GM12878 (cell line): ENCODE measurements at regions not wholly inside any gene's neighbourhood (a gene's known extent, or its start where the extent isn't known, plus 50 kb on each side); places are given as distances from the start of the nearest gene placed in this dataset.

ENCODE experiments used
- ASH2L ChIP-seq: fragments of 300-600, 200-600 bp; sonication (generic); IDR thresholded peaks from 2 replicates; pipeline ENCODE4 v1.6.1; 2017; ENCODE audit warnings: low read depth, mild to moderate bottlenecking, borderline replicate concordance
- ATF7 ChIP-seq: fragments of 450-650 bp; IDR thresholded peaks from 2 replicates; pipeline ENCODE4 v1.6.1; 2016; ENCODE audit warnings: low read depth, mild to moderate bottlenecking
- BHLHE40 ChIP-seq, 2 experiments: fragments of 450-650 bp in 1 of 2; IDR thresholded peaks; 2 replicates each; pipeline ENCODE4 v1.6.1; 2011 to 2017; ENCODE audit warnings: low read depth in 2 of 2, borderline replicate concordance in 1 of 2, improper control_type of control experiment in 1 of 2, low read length in 1 of 2, mild to moderate bottlenecking in 1 of 2
- CBX3 ChIP-seq: fragments of 200-600 bp; sonication (generic); IDR thresholded peaks from 2 replicates; pipeline ENCODE4 v1.6.1; 2016; ENCODE audit warnings: low read depth, borderline replicate concordance
- CHD4 ChIP-seq: fragments of 200-600 bp; sonication (generic); IDR thresholded peaks from 2 replicates; pipeline ENCODE4 v1.6.1; 2016; ENCODE audit warnings: mild to moderate bottlenecking
- EZH2 ChIP-seq: IDR thresholded peaks from 2 replicates; pipeline ENCODE4 v1.6.1; 2012; ENCODE audit warnings: low read depth, mild to moderate bottlenecking, control low read depth, inconsistent platforms, low read length, borderline replicate concordance; ENCODE audit not compliant: control insufficient read depth
- FOXK2 ChIP-seq: fragments of 450-650 bp; IDR thresholded peaks from 2 replicates; pipeline ENCODE4 v1.6.1; 2017; ENCODE audit warnings: mild to moderate bottlenecking, moderate library complexity
- GABPA ChIP-seq: IDR thresholded peaks from 2 replicates; pipeline ENCODE4 v1.6.1; 2014; ENCODE audit warnings: antibody characterized with exemption, low read depth, mild to moderate bottlenecking, inconsistent platforms
- GATAD2B ChIP-seq: fragments of 450-650 bp; conservative IDR thresholded peaks from 2 replicates; pipeline ENCODE4 v1.6.1; 2017; ENCODE audit warnings: low read depth, mild to moderate bottlenecking, moderate library complexity
- HDGF ChIP-seq: fragments of 450-650 bp; IDR thresholded peaks from 2 replicates; pipeline ENCODE4 v1.6.1; 2016; ENCODE audit warnings: antibody characterized with exemption
- KAT2A ChIP-seq: conservative IDR thresholded peaks from 2 replicates; pipeline ENCODE4 v1.6.1; 2011; ENCODE audit warnings: low read depth, low read length; ENCODE audit not compliant: control insufficient read depth
- MYB ChIP-seq: fragments of 150-350 bp; IDR thresholded peaks from 2 replicates; pipeline ENCODE4 v1.6.1; 2014; ENCODE audit warnings: mild to moderate bottlenecking, low read depth, low read length, borderline replicate concordance
- NFYB ChIP-seq: IDR thresholded peaks from 2 replicates; pipeline ENCODE4 v1.6.1; 2011; ENCODE audit warnings: low read depth, mild to moderate bottlenecking, low read length, improper control_type of control experiment, moderate library complexity; ENCODE audit not compliant: insufficient read depth
- NR2C2 ChIP-seq: IDR thresholded peaks from 2 replicates; pipeline ENCODE4 v1.6.1; 2011; ENCODE audit warnings: borderline replicate concordance, low read depth; ENCODE audit not compliant: control insufficient read depth, insufficient read length
- PAX5 ChIP-seq: IDR thresholded peaks from 2 replicates; pipeline ENCODE4 v1.6.1; 2011; ENCODE audit warnings: low read depth, low read length, borderline replicate concordance
- PML ChIP-seq: IDR thresholded peaks from 2 replicates; pipeline ENCODE4 v1.6.1; 2012; ENCODE audit warnings: low read length, inconsistent platforms
- POLR2AphosphoS2 ChIP-seq: IDR thresholded peaks from 2 replicates; pipeline ENCODE4 v1.6.1; 2011; ENCODE audit warnings: low read depth, mild to moderate bottlenecking, low read length, improper control_type of control experiment, moderate library complexity
- POU2F2 ChIP-seq: IDR thresholded peaks from 3 replicates; pipeline ENCODE4 v1.6.1; 2011; ENCODE audit warnings: low read depth, mild to moderate bottlenecking, low read length, borderline replicate concordance
- RAD21 ChIP-seq: IDR thresholded peaks from 2 replicates; pipeline ENCODE4 v1.6.1; 2011; ENCODE audit warnings: mild to moderate bottlenecking, low read depth, low read length, moderate library complexity; ENCODE audit not compliant: insufficient read depth
- RBBP5 ChIP-seq: fragments of 200-600 bp; sonication (generic); conservative IDR thresholded peaks from 2 replicates; pipeline ENCODE4 v1.6.1; 2016
- SMC3 ChIP-seq: IDR thresholded peaks from 2 replicates; pipeline ENCODE4 v1.6.1; 2011; ENCODE audit warnings: low read length, improper control_type of control experiment, borderline replicate concordance
- SP1 ChIP-seq: IDR thresholded peaks from one replicate; pipeline ENCODE4 v1.6.1; 2011; ENCODE audit warnings: low read depth, low read length
- SREBF1 ChIP-seq: IDR thresholded peaks from 2 replicates; pipeline ENCODE4 v1.6.1; 2012; ENCODE audit warnings: mild to moderate bottlenecking, low read length
- SUZ12 ChIP-seq: fragments of 200-600 bp; sonication (generic); IDR thresholded peaks from one replicate; pipeline ENCODE4 v1.6.1; 2018; ENCODE audit warnings: antibody characterized with exemption, mild to moderate bottlenecking; ENCODE audit not compliant: unreplicated experiment
- TCF12 ChIP-seq: IDR thresholded peaks from 2 replicates; pipeline ENCODE4 v1.6.1; 2011; ENCODE audit warnings: low read depth, mild to moderate bottlenecking, low read length
- TCF3 ChIP-seq: IDR thresholded peaks from 2 replicates; pipeline ENCODE4 v1.6.1; 2012; ENCODE audit warnings: low read depth, mild to moderate bottlenecking, low read length, borderline replicate concordance; ENCODE audit not compliant: insufficient read depth
- TCF7 ChIP-seq: IDR thresholded peaks from 2 replicates; pipeline ENCODE4 v1.6.1; 2014; ENCODE audit warnings: antibody characterized with exemption, borderline replicate concordance
- ZNF207 ChIP-seq: fragments of 450-650 bp; IDR thresholded peaks from 2 replicates; pipeline ENCODE4 v1.6.1; 2014; ENCODE audit warnings: antibody characterized with exemption, mild to moderate bottlenecking, borderline replicate concordance
- ZNF217 ChIP-seq: fragments of 450-650 bp; IDR thresholded peaks from 2 replicates; pipeline ENCODE4 v1.6.1; 2017; ENCODE audit warnings: antibody characterized with exemption, mild to moderate bottlenecking
- ZNF24 ChIP-seq: fragments of 450-650 bp; IDR thresholded peaks from 2 replicates; pipeline ENCODE4 v1.6.1; 2017; ENCODE audit warnings: antibody characterized with exemption, mild to moderate bottlenecking
- ZNF274 ChIP-seq: IDR thresholded peaks from one replicate; pipeline ENCODE4 v1.8.0; 2011; ENCODE audit not compliant: insufficient read length, insufficient read depth
- ZNF384 ChIP-seq: IDR thresholded peaks from 2 replicates; pipeline ENCODE4 v1.6.1; 2012; ENCODE audit warnings: low read depth, mild to moderate bottlenecking, low read length, improper control_type of control experiment, borderline replicate concordance
- ZNF622 ChIP-seq: fragments of 450-650 bp; IDR thresholded peaks from 2 replicates; pipeline ENCODE4 v1.6.1; 2017; ENCODE audit warnings: mild to moderate bottlenecking, inconsistent platforms
- TF ChIP-seq, protein P1 (sequence below): fragments of 450-650 bp; IDR thresholded peaks from 2 replicates; pipeline ENCODE4 v1.6.1; 2017; ENCODE audit warnings: borderline replicate concordance
- TF ChIP-seq, protein P2 (sequence below): IDR thresholded peaks from 2 replicates; pipeline ENCODE4 v1.6.1; 2012; ENCODE audit warnings: low read depth, low read length, improper control_type of control experiment

DNA sequence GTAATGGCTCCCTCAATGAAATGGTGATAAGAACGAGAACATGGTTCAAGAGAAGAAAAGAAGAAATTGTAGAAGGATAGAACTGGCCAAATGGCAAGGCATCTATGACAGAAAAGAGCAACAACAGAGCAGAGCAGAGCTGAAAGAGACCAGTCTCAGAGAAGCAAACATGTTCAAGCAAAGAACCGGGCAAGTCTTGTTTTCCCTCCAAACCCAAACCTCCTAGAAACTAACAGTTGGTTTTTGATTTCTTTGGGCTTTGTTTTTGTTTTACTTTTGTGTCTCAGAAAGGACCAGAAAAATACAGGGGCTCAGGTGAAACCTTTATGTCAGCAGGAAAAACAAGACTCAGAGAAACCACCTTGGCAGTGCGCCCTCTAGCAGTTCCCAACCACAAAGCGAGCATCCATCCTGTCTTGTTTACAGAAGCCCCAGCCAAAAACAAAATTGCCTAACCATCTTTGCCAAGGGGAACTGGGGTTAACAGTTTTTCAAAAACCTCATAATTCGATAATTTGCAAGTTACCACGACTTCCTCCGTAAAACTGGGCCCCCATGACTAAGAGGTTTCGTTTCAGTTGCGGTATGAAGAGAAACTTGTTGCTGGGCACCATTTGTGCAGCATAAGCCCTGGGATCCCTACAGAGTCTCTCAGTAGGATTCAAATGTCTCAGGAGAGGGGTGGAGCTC lies 159.2 kb upstream of the SLC24A5 start (continued):
- no peak for TF ChIP-seq ASH2L
- TF ChIP-seq BHLHE40 (IDR thresholded peaks at IDR 0.05; ENCODE audit: borderline replicate concordance in 1 of 2, low read depth in 2 of 2, low read length in 1 of 2) = peak in 1 of 2 experiments; percentile 34; a peak in 1 of 4 replicates
- TF ChIP-seq ZNF207 = no peak
- no peak for TF ChIP-seq MYB
- TF ChIP-seq NR2C2 = no peak
- TF ChIP-seq SMC3 = no peak
- no peak for TF ChIP-seq RAD21
- TF ChIP-seq FOXK2 = peak; percentile 55
- no peak for TF ChIP-seq TCF12
- peak; percentile 42 for TF ChIP-seq SP1
- no peak for TF ChIP-seq ZNF24
- peak; percentile 61; the same call in 1 of the 2 replicates for TF ChIP-seq ATF7
- TF ChIP-seq ZNF384 = no peak
- TF ChIP-seq SREBF1 = no peak
- TF ChIP-seq NFYB = no peak
- peak; percentile 92; the same call in 1 of the 2 replicates for TF ChIP-seq PAX5
- TF ChIP-seq POU2F2 = peak; percentile 94; the same call in 2 of the 3 replicates
- 0 out of 2 replicates have a peak, but pooled peaks have one; percentile 38 for TF ChIP-seq GABPA
- no peak for TF ChIP-seq PML
- no peak for TF ChIP-seq CHD4
- TF ChIP-seq POLR2AphosphoS2 = no peak
- no peak for TF ChIP-seq CBX3
- no peak for TF ChIP-seq SUZ12
- TF ChIP-seq ZNF622 = no peak
- TF ChIP-seq TCF7 = no peak
- TF ChIP-seq, protein P1, sequence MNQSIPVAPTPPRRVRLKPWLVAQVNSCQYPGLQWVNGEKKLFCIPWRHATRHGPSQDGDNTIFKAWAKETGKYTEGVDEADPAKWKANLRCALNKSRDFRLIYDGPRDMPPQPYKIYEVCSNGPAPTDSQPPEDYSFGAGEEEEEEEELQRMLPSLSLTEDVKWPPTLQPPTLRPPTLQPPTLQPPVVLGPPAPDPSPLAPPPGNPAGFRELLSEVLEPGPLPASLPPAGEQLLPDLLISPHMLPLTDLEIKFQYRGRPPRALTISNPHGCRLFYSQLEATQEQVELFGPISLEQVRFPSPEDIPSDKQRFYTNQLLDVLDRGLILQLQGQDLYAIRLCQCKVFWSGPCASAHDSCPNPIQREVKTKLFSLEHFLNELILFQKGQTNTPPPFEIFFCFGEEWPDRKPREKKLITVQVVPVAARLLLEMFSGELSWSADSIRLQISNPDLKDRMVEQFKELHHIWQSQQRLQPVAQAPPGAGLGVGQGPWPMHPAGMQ = no peak
- no peak for TF ChIP-seq EZH2
- 0 out of 2 replicates have a peak, but pooled peaks have one; percentile 55 for TF ChIP-seq TCF3
- TF ChIP-seq KAT2A = no peak
- TF ChIP-seq, protein P2, sequence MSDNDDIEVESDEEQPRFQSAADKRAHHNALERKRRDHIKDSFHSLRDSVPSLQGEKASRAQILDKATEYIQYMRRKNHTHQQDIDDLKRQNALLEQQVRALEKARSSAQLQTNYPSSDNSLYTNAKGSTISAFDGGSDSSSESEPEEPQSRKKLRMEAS = no peak
- TF ChIP-seq ZNF274 = no peak
- no peak for TF ChIP-seq ZNF217
- no peak for TF ChIP-seq GATAD2B
- no peak for TF ChIP-seq RBBP5
- no peak for TF ChIP-seq HDGF
